NCI-H524 treated with DMSO at 0.1 percent for 48 hours (cell line): ENCODE measurements at regions not wholly inside any gene's neighbourhood (a gene's known extent, or its start where the extent isn't known, plus 50 kb on each side); places are given as distances from the start of the nearest gene placed in this dataset.
"Not testable (repeated sequence)": the region's sequence is repeated elsewhere in the genome, so short reads cannot be mapped to it uniquely, and the experiment has no call there.

Experiments used
- DNase-seq: peaks from one replicate; lab custom pipeline; 2025; lab: John Stamatoyannopoulos, UW

- no peak for DNase-seq
Measured at GRCh38 chr4:79547851-79548250, 139.8 kb upstream of the GK2 start.

- not testable (repeated sequence) for DNase-seq
Measured at GRCh38 chr4:79545292-79545691, 137.3 kb upstream of the GK2 start.

- DNase-seq, result no peak
Measured at GRCh38 chr4:79540143-79540542, 132.1 kb upstream of the GK2 start.

- DNase-seq, result no peak
Measured at GRCh38 chr4:79535516-79535915, 127.5 kb upstream of the GK2 start.

- DNase-seq, result no peak
Measured at GRCh38 chr4:79528241-79528706, 120.2 kb upstream of the GK2 start.

GRCh38 chr4:79526641-79527565 lies 118.9 kb upstream of the GK2 start:
- DNase-seq, result peak; percentile 72

- DNase-seq, result no peak
Measured at GRCh38 chr4:79516114-79516513, 108.1 kb upstream of the GK2 start.

- DNase-seq, result no peak
Measured at GRCh38 chr4:79514621-79515329, 106.7 kb upstream of the GK2 start.

GRCh38 chr4:79513576-79513975 lies 105.5 kb upstream of the GK2 start:
- no peak for DNase-seq

- DNase-seq, result no peak
Measured at GRCh38 chr4:79512363-79512762, 104.3 kb upstream of the GK2 start.

GRCh38 chr4:79502081-79502480 lies 94.1 kb upstream of the GK2 start:
- DNase-seq, result no peak

- no peak for DNase-seq
Measured at GRCh38 chr4:79498282-79498681, 90.3 kb upstream of the GK2 start.

- no peak for DNase-seq
Measured at GRCh38 chr4:79497001-79497400, 89.0 kb upstream of the GK2 start.

- DNase-seq, result peak; percentile 51
Measured at GRCh38 chr4:79495447-79495846, 87.4 kb upstream of the GK2 start.

GRCh38 chr4:79492148-79492547 lies 84.1 kb upstream of the GK2 start:
- DNase-seq, result no peak

GRCh38 chr4:79489506-79489905 lies 81.5 kb upstream of the GK2 start:
- DNase-seq, result no peak

GRCh38 chr4:79476196-79476595 lies 68.2 kb upstream of the GK2 start:
- no peak for DNase-seq

GRCh38 chr4:79473439-79473724 lies 65.4 kb upstream of the GK2 start:
- no peak for DNase-seq

- DNase-seq, result no peak
Measured at GRCh38 chr4:79472693-79473438, 64.8 kb upstream of the GK2 start.

- DNase-seq, result no peak
Measured at GRCh38 chr4:79472036-79472435, 64.0 kb upstream of the GK2 start.

- DNase-seq, result no peak
Measured at GRCh38 chr4:79471309-79471708, 63.3 kb upstream of the GK2 start.

GRCh38 chr4:79467246-79467932 lies 59.4 kb upstream of the GK2 start:
- DNase-seq, result no peak
